Neural cell (in vitro differentiated cells): ENCODE measurements at regions not wholly inside any gene's neighbourhood (a gene's known extent, or its start where the extent isn't known, plus 50 kb on each side); places are given as distances from the start of the nearest gene placed in this dataset.

Experiments
- H2AFZ ChIP-seq: fragments of 200-600, 300-800 bp; sonication (generic), shearing (Covaris generic); 2 replicates; pipeline ENCODE4 v1.6.0; 2014; ENCODE audit warnings: low read depth, mild to moderate bottlenecking, antibody characterized with exemption, low read length, moderate library complexity
- H3F3A ChIP-seq: fragments of 200-600 bp; shearing (Covaris generic); 2 replicates; pipeline ENCODE4 v1.6.1; 2016; ENCODE audit warnings: mild to moderate bottlenecking, moderate library complexity, mixed read lengths, antibody characterized with exemption, low read length; ENCODE audit not compliant: insufficient read depth, poor library complexity, severe bottlenecking
- H3K27ac ChIP-seq: fragments of 200-600, 300-800 bp; sonication (generic), shearing (Covaris generic); 2 replicates; pipeline ENCODE4 v1.5.1; 2014; ENCODE audit warnings: mild to moderate bottlenecking, low read length, moderate library complexity
- H3K27me3 ChIP-seq: fragments of 300-800, 200-600 bp; sonication (generic), shearing (Covaris generic); 2 replicates; pipeline ENCODE4 v1.6.0; 2014; ENCODE audit warnings: mild to moderate bottlenecking, low read depth, low read length, moderate library complexity; ENCODE audit not compliant: insufficient read depth
- H3K36me3 ChIP-seq: fragments of 300-800, 200-600 bp; sonication (generic), shearing (Covaris generic); 2 replicates; pipeline ENCODE4 v1.5.1; 2014; ENCODE audit warnings: mild to moderate bottlenecking, antibody characterized with exemption, low read length, moderate library complexity; ENCODE audit not compliant: insufficient read depth
- H3K4me2 ChIP-seq: fragments of 300-800, 200-600 bp; sonication (generic), shearing (Covaris generic); 2 replicates; pipeline ENCODE4 v1.6.0; 2014; ENCODE audit warnings: mild to moderate bottlenecking, low read length
- H3K4me3 ChIP-seq: fragments of 300-800, 200-600 bp; sonication (generic), shearing (Covaris generic); 2 replicates; pipeline ENCODE4 v1.5.1; 2014; ENCODE audit warnings: mild to moderate bottlenecking, low read length, moderate library complexity
- H3K79me2 ChIP-seq: fragments of 200-600 bp; shearing (Covaris generic); replicated peaks from 2 replicates; pipeline ENCODE4 v1.6.0; 2014; ENCODE audit warnings: mild to moderate bottlenecking, low read length, moderate library complexity; ENCODE audit not compliant: insufficient read depth
- H3K9ac ChIP-seq: fragments of 300-800, 200-600 bp; sonication (generic), shearing (Covaris generic); 2 replicates; pipeline ENCODE4 v1.6.1; 2016; ENCODE audit warnings: mild to moderate bottlenecking, low read length, mixed read lengths
- H3K9me2 ChIP-seq: fragments of 200-600 bp; shearing (Covaris generic); 2 replicates; pipeline ENCODE4 v1.6.1; 2016; ENCODE audit warnings: mild to moderate bottlenecking, low read length, mixed read lengths; ENCODE audit not compliant: insufficient read depth
- H3K9me3 ChIP-seq: fragments of 200-600, 300-800 bp; sonication (generic), shearing (Covaris generic); 2 replicates; pipeline ENCODE4 v1.6.1; 2016; ENCODE audit warnings: mild to moderate bottlenecking, mixed run types, low read length, moderate library complexity, mixed read lengths
- H4K20me1 ChIP-seq: fragments of 200-600 bp; shearing (Covaris generic); 2 replicates; pipeline ENCODE4 v1.6.1; 2016; ENCODE audit warnings: mild to moderate bottlenecking, mixed run types; ENCODE audit not compliant: insufficient read depth
- EP300 ChIP-seq: fragments of 450-650 bp; conservative IDR thresholded peaks from 2 replicates; pipeline ENCODE4 v1.6.1; 2014; ENCODE audit warnings: antibody characterized with exemption, mild to moderate bottlenecking, moderate library complexity; ENCODE audit not compliant: poor library complexity, severe bottlenecking
- EZH2 ChIP-seq: fragments of 200-600, 300-800 bp; shearing (Covaris generic), sonication (generic); IDR thresholded peaks from 2 replicates; pipeline ENCODE4 v1.6.1; 2014; ENCODE audit warnings: antibody characterized with exemption, low read length, borderline replicate concordance, mild to moderate bottlenecking; ENCODE audit not compliant: insufficient read depth, poor library complexity, severe bottlenecking
- MXI1 ChIP-seq: fragments of 450-650 bp; conservative IDR thresholded peaks from 2 replicates; pipeline ENCODE4 v1.6.1; 2014; ENCODE audit warnings: antibody characterized with exemption, mild to moderate bottlenecking; ENCODE audit not compliant: poor library complexity, severe bottlenecking
- POLR2AphosphoS5 ChIP-seq: IDR thresholded peaks from 2 replicates; pipeline ENCODE4 v1.6.1; 2012
- RAD21 ChIP-seq: fragments of 450-650 bp; conservative IDR thresholded peaks from 2 replicates; pipeline ENCODE4 v1.6.1; 2014; ENCODE audit warnings: antibody characterized with exemption, mild to moderate bottlenecking, moderate library complexity
- SMC3 ChIP-seq: fragments of 450-650 bp; conservative IDR thresholded peaks from 2 replicates; pipeline ENCODE4 v1.6.1; 2014; ENCODE audit warnings: antibody characterized with exemption, mild to moderate bottlenecking, moderate library complexity; ENCODE audit not compliant: poor library complexity
- TAF1 ChIP-seq: IDR thresholded peaks from 2 replicates; pipeline ENCODE4 v1.6.1; 2012; ENCODE audit warnings: low read depth
- TF ChIP-seq, protein P1 (sequence below): IDR thresholded peaks from 2 replicates; pipeline ENCODE4 v1.6.1; 2012; ENCODE audit warnings: borderline replicate concordance
- TF ChIP-seq, protein P2 (sequence below): fragments of 450-650 bp; IDR thresholded peaks from 2 replicates; pipeline ENCODE4 v1.5.1; 2014; ENCODE audit warnings: antibody characterized with exemption, mild to moderate bottlenecking, moderate library complexity; ENCODE audit not compliant: poor library complexity, severe bottlenecking

DNA sequence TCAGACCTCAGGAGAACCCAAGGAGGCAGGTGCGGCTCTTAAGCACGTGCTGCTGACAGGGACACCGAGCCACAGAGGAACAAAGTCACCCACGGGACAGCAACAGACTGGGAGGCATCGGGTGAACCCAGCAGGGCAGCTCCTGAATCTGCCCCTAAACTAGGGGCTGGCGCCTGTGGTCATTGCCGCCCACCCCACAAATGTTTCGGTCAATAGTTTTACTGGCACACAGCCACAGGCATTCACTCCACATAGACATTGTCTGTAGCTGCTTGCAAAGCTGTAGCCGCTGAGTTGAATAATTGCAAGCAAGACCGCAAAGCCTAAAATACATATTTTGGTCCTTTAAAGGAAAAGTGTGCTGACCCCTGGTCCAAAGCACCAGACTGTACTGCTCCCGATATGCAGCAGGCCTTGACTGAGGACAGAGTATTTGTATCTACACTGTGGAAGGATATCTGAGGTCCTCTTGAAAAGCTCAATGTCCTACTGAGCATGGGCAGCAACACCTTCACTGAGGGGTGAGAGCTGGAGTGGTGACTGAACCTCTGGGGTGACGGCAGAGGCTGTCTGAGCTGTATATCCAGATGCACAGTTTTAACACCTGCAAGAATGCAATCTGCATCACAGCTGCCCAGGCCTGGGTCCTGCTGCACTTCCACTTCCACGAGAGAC is 310.3 kb downstream of the THBS2 start:
- Histone ChIP-seq H3K9me2 (no peaks in the 10 kb centered on the region), H3F3A (no peaks in the 10 kb centered on the region), H3K4me3 (no peak overlapping the region), H3K36me3 (no peaks in the 10 kb centered on the region), H3K9me3 (no peaks in the 10 kb centered on the region), H3K9ac (no peak overlapping the region), H3K4me2 (no peak overlapping the region), H4K20me1 (no peaks in the 10 kb centered on the region), H2AFZ (no peak overlapping the region), H3K79me2 (no peaks in the 10 kb centered on the region), H3K27ac (no peak overlapping the region), H3K27me3 (no peaks in the 10 kb centered on the region)
- TF ChIP-seq EP300 (no peak), RAD21 (no peak), EZH2 (no peak), TAF1 (no peak), MXI1 (no peak), POLR2AphosphoS5 (no peak), SMC3 (no peak)
- TF ChIP-seq, protein P1, sequence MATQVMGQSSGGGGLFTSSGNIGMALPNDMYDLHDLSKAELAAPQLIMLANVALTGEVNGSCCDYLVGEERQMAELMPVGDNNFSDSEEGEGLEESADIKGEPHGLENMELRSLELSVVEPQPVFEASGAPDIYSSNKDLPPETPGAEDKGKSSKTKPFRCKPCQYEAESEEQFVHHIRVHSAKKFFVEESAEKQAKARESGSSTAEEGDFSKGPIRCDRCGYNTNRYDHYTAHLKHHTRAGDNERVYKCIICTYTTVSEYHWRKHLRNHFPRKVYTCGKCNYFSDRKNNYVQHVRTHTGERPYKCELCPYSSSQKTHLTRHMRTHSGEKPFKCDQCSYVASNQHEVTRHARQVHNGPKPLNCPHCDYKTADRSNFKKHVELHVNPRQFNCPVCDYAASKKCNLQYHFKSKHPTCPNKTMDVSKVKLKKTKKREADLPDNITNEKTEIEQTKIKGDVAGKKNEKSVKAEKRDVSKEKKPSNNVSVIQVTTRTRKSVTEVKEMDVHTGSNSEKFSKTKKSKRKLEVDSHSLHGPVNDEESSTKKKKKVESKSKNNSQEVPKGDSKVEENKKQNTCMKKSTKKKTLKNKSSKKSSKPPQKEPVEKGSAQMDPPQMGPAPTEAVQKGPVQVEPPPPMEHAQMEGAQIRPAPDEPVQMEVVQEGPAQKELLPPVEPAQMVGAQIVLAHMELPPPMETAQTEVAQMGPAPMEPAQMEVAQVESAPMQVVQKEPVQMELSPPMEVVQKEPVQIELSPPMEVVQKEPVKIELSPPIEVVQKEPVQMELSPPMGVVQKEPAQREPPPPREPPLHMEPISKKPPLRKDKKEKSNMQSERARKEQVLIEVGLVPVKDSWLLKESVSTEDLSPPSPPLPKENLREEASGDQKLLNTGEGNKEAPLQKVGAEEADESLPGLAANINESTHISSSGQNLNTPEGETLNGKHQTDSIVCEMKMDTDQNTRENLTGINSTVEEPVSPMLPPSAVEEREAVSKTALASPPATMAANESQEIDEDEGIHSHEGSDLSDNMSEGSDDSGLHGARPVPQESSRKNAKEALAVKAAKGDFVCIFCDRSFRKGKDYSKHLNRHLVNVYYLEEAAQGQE = no peak
- TF ChIP-seq, protein P2, sequence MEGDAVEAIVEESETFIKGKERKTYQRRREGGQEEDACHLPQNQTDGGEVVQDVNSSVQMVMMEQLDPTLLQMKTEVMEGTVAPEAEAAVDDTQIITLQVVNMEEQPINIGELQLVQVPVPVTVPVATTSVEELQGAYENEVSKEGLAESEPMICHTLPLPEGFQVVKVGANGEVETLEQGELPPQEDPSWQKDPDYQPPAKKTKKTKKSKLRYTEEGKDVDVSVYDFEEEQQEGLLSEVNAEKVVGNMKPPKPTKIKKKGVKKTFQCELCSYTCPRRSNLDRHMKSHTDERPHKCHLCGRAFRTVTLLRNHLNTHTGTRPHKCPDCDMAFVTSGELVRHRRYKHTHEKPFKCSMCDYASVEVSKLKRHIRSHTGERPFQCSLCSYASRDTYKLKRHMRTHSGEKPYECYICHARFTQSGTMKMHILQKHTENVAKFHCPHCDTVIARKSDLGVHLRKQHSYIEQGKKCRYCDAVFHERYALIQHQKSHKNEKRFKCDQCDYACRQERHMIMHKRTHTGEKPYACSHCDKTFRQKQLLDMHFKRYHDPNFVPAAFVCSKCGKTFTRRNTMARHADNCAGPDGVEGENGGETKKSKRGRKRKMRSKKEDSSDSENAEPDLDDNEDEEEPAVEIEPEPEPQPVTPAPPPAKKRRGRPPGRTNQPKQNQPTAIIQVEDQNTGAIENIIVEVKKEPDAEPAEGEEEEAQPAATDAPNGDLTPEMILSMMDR = no peak

DNA sequence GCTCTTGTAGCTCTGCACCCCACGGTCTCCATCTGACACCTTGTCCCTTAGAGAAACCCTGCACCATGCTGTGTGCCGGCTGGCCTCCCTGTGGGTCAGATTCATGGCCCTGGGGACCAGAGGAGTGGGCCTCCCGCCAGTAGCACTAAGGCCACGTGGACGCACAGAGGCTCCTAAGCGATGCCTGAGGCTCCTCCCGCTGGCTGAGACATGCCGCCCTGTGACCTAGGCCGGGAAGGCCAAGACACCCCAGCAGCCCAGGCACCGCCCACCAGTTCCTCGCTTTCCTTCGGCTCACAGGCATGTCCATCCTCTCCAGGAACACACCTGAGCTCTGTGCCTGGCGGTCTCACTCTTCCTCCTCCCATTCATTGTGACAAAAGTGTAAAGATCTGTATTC is 311.0 kb downstream of the THBS2 start:
- H3K36me3 ChIP-seq = no peaks in the 10 kb centered on the region
- no peaks in the 10 kb centered on the region for H3K79me2 ChIP-seq
- H3K9me2 ChIP-seq = no peaks in the 10 kb centered on the region
- H3K27me3 ChIP-seq = no peaks in the 10 kb centered on the region
- no peak overlapping the region for H3K9ac ChIP-seq
- no peak for TF ChIP-seq RAD21
- TF ChIP-seq POLR2AphosphoS5 = no peak
- no peak for TF ChIP-seq TAF1
- TF ChIP-seq EP300 = no peak
- TF ChIP-seq MXI1 = no peak
- TF ChIP-seq SMC3 = no peak
- TF ChIP-seq, protein P2 = no peak
- TF ChIP-seq EZH2 = no peak
- TF ChIP-seq, protein P1 = no peak
- H3K4me2 ChIP-seq = no peak overlapping the region
- H4K20me1 ChIP-seq = no peaks in the 10 kb centered on the region
- no peaks in the 10 kb centered on the region for H3F3A ChIP-seq
- H2AFZ ChIP-seq = no peak overlapping the region
- H3K9me3 ChIP-seq = no peaks in the 10 kb centered on the region
- no peak overlapping the region for H3K27ac ChIP-seq
- no peak overlapping the region for H3K4me3 ChIP-seq
